CD14-positive monocyte (primary cell): ENCODE measurements at regions not wholly inside any gene's neighbourhood (a gene's known extent, or its start where the extent isn't known, plus 50 kb on each side); places are given as distances from the start of the nearest gene placed in this dataset.

Experiments
- DNase-seq, 3 donors: peaks; one replicate each; pipeline ENCODE4 v3.0.0-alpha.2; 2011 to 2022
- H2AFZ ChIP-seq: 2 replicates; pipeline ENCODE4 v1.6.0; 2012; ENCODE audit warnings: mild to moderate bottlenecking, low read depth, low read length, inconsistent platforms; ENCODE audit not compliant: insufficient read depth, poor library complexity, severe bottlenecking
- H3K27ac ChIP-seq, 2 donors: 1 replicate in 1 of 2; 2 replicates in 1 of 2; pipeline ENCODE4 v1.5.1; 2012 to 2013; ENCODE audit warnings: low read length in 2 of 2, control low read depth in 1 of 2, inconsistent platforms in 1 of 2, low read depth in 1 of 2, mild to moderate bottlenecking in 1 of 2
- H3K27me3 ChIP-seq, 2 donors: one replicate each; pipeline versions ENCODE4 v1.6.0 to v1.6.1; 2011 to 2013; ENCODE audit warnings: low read length in 2 of 2; ENCODE audit not compliant: control insufficient read depth in 2 of 2, insufficient read depth in 2 of 2
- H3K36me3 ChIP-seq, 2 donors: replicated peaks in 1 of 2; 1 replicate in 1 of 2; 2 replicates in 1 of 2; pipeline versions ENCODE4 v1.5.1 to v1.6.1; 2012 to 2013; ENCODE audit warnings: low read length in 2 of 2, control low read depth in 1 of 2, inconsistent platforms in 1 of 2, mild to moderate bottlenecking in 1 of 2; ENCODE audit not compliant: insufficient read depth in 2 of 2, control insufficient read depth in 1 of 2
- H3K4me1 ChIP-seq, 2 donors: 1 replicate in 1 of 2; 2 replicates in 1 of 2; pipeline versions ENCODE4 v1.5.1 to v1.6.1; 2012 to 2013; ENCODE audit warnings: low read length in 2 of 2, control low read depth in 1 of 2, inconsistent platforms in 1 of 2, mild to moderate bottlenecking in 1 of 2, moderate library complexity in 1 of 2; ENCODE audit not compliant: insufficient read depth in 2 of 2, control insufficient read depth in 1 of 2
- H3K4me2 ChIP-seq: replicated peaks from 2 replicates; pipeline ENCODE3; 2012; ENCODE audit warnings: low read length, moderate library complexity, mild to moderate bottlenecking; ENCODE audit not compliant: poor library complexity, severe bottlenecking; ENCODE audit errors: extremely low read depth
- H3K4me3 ChIP-seq, 3 experiments: fragments of 200-600 bp in 1 of 3; sonication (generic) in 1 of 3; replicated peaks in 1 of 3; 1 replicate in 2 of 3; 2 replicates in 1 of 3; pipeline ENCODE4 v1.5.1; 2011 to 2013; ENCODE audit warnings: low read length in 3 of 3, mild to moderate bottlenecking in 3 of 3, control low read depth in 2 of 3, low read depth in 2 of 3, inconsistent platforms in 1 of 3, moderate library complexity in 1 of 3
- H3K79me2 ChIP-seq: 2 replicates; pipeline ENCODE4 v1.6.0; 2012; ENCODE audit warnings: mild to moderate bottlenecking, control low read depth, inconsistent platforms, low read length, moderate library complexity; ENCODE audit not compliant: insufficient read depth
- H3K9ac ChIP-seq: 2 replicates; pipeline ENCODE4 v1.6.0; 2017; ENCODE audit warnings: low read length, mild to moderate bottlenecking; ENCODE audit not compliant: insufficient read depth, poor library complexity, severe bottlenecking
- H3K9me3 ChIP-seq, 2 donors: replicated peaks in 1 of 2; 1 replicate in 1 of 2; 2 replicates in 1 of 2; pipeline versions ENCODE4 v1.5.1 to v1.6.1; 2012 to 2013; ENCODE audit warnings: low read length in 2 of 2, control low read depth in 1 of 2; ENCODE audit not compliant: control insufficient read depth in 1 of 2, insufficient read depth in 1 of 2
- H4K20me1 ChIP-seq: 2 replicates; pipeline ENCODE4 v1.6.0; 2012; ENCODE audit warnings: mild to moderate bottlenecking, low read length, control low read depth, moderate library complexity; ENCODE audit not compliant: insufficient read depth
- H3K27ac Mint-ChIP-seq, 7 donors: one replicate each; pipeline ENCODE4 v1.8.0; 2020; ENCODE audit warnings: mild to moderate bottlenecking in 7 of 7, mixed read lengths in 7 of 7, moderate library complexity in 6 of 7, inconsistent platforms in 2 of 7
- H3K27me3 Mint-ChIP-seq, 3 donors: one replicate each; pipeline ENCODE4 v1.8.0; 2021 to 2022; ENCODE audit warnings: low read depth in 3 of 3, mild to moderate bottlenecking in 3 of 3, mixed read lengths in 3 of 3, moderate library complexity in 3 of 3, inconsistent platforms in 1 of 3
- H3K36me3 Mint-ChIP-seq, 2 donors: one replicate each; pipeline ENCODE4 v1.8.0; 2020; ENCODE audit warnings: mixed read lengths in 2 of 2, inconsistent platforms in 1 of 2, mild to moderate bottlenecking in 1 of 2
- H3K4me1 Mint-ChIP-seq: one replicate; pipeline ENCODE4 v1.8.0; 2020; ENCODE audit warnings: mild to moderate bottlenecking, mixed read lengths
- H3K4me3 Mint-ChIP-seq, 2 donors: one replicate each; pipeline ENCODE4 v1.8.0; 2020; ENCODE audit warnings: mild to moderate bottlenecking in 2 of 2, mixed read lengths in 2 of 2, moderate library complexity in 1 of 2
- H3K9me3 Mint-ChIP-seq, 7 donors: one replicate each; pipeline ENCODE4 v1.8.0; 2020 to 2022; ENCODE audit warnings: mixed read lengths in 7 of 7, mild to moderate bottlenecking in 6 of 7, moderate library complexity in 6 of 7, inconsistent platforms in 2 of 7
- WGBS: methylation state at CpG from one replicate; pipeline ENCODE4 v1.1.5; 2013; ENCODE audit warnings: missing lambda C conversion rate; ENCODE audit not compliant: insufficient coverage; 5-methylcytosine and 5-hydroxymethylcytosine counted together
- intact Hi-C, 2 donors: fragments of 100-400 bp; cut with micrococcal nuclease; formaldehyde crosslinking; loops; one replicate each; pipeline versions ENCODE4 v1.15.0 to v1.15.1; 2023
- TF ChIP-seq, protein P1 (sequence below): fragments of 200-600 bp; IDR thresholded peaks from one replicate; pipeline ENCODE4 v1.8.0; 2022; ENCODE audit warnings: antibody characterized with exemption, mild to moderate bottlenecking

DNA sequence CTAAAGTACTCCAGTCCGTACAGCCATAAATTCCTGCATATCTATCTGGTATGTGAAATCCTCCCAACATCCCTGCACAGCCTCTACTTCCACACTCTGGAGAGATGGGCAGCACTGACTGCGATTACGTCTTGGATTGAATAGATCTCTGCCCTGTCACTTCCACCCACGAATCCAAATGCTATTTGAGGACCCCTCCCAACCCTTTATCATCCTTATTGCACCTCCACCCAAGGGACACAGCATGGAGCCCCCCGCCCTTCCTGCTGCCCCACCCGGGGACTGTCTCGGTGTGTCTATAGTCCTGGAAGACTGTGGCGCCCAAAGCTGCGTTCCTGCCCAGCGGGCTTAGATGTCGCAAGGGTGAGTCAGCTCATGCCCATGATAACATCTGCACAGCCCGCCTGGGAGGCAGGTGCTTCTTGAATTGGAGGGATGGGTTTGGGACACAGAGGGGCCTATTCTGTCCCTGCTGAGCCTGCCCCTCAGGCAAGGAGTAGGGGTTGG is 105.7 kb upstream of the HAND1 start:
- Mint-ChIP-seq H3K36me3 (no peaks in the 10 kb centered on the region), H3K27me3 (peaks cover 9 to 25% (median 19%) of the 10 kb centered on the region in 3 donors), H3K27ac (peak overlapping the region in 1 of 7 donors; percentile 42), H3K4me3 (no peak overlapping the region), H3K4me1 (no peaks in the 10 kb centered on the region), H3K9me3 (no peaks in the 10 kb centered on the region)
- intact Hi-C loops: no loop called here
- no peaks in the 10 kb centered on the region for H3K4me1 ChIP-seq
- 60% methylated on average over 12 of the region's 12 CpGs for WGBS
- no peaks in the 10 kb centered on the region for H3K9me3 ChIP-seq
- no peaks in the 10 kb centered on the region for H4K20me1 ChIP-seq
- no peak overlapping the region for H2AFZ ChIP-seq
- H3K79me2 ChIP-seq: no peaks in the 10 kb centered on the region
- no peak overlapping the region for H3K4me2 ChIP-seq
- TF ChIP-seq, protein P1, sequence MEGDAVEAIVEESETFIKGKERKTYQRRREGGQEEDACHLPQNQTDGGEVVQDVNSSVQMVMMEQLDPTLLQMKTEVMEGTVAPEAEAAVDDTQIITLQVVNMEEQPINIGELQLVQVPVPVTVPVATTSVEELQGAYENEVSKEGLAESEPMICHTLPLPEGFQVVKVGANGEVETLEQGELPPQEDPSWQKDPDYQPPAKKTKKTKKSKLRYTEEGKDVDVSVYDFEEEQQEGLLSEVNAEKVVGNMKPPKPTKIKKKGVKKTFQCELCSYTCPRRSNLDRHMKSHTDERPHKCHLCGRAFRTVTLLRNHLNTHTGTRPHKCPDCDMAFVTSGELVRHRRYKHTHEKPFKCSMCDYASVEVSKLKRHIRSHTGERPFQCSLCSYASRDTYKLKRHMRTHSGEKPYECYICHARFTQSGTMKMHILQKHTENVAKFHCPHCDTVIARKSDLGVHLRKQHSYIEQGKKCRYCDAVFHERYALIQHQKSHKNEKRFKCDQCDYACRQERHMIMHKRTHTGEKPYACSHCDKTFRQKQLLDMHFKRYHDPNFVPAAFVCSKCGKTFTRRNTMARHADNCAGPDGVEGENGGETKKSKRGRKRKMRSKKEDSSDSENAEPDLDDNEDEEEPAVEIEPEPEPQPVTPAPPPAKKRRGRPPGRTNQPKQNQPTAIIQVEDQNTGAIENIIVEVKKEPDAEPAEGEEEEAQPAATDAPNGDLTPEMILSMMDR: no peak
- no peak for DNase-seq
- H3K36me3 ChIP-seq: no peaks in the 10 kb centered on the region
- H3K27ac ChIP-seq: no peak overlapping the region
- no peaks in the 10 kb centered on the region for H3K27me3 ChIP-seq
- H3K4me3 ChIP-seq: no peak overlapping the region
- H3K9ac ChIP-seq: no peak overlapping the region

DNA sequence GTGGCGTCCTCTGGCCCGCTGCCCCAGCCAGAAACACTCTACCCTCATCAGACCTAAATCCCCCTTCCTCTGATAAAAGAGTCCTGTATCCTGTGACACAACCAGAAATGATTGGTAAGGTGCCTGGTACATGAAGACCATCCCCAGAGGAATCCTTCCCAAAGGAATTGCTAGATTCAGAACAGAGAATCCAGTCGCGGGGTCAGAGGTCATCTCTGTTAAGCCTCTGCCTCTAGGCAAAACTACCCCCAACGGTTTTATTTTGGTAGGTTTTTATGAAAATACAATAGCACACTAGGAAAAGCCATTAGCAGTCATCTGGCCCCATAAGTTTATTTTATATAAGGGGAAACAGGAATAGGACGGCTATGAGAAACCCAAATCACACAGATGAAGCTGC is 102.4 kb upstream of the HAND1 start:
- Histone ChIP-seq H3K36me3 (no peaks in the 10 kb centered on the region), H3K79me2 (no peaks in the 10 kb centered on the region), H3K4me2 (no peak overlapping the region), H3K27me3 (no peaks in the 10 kb centered on the region), H3K27ac (no peak overlapping the region), H3K4me3 (no peak overlapping the region), H3K9ac (no peak overlapping the region), H3K9me3 (no peaks in the 10 kb centered on the region), H4K20me1 (no peaks in the 10 kb centered on the region), H2AFZ (no peak overlapping the region), H3K4me1 (no peaks in the 10 kb centered on the region)
- H3K27ac Mint-ChIP-seq: no peak overlapping the region
- H3K36me3 Mint-ChIP-seq: no peaks in the 10 kb centered on the region
- intact Hi-C loops: no loop called here
- H3K4me3 Mint-ChIP-seq: no peak overlapping the region
- WGBS: 100% methylated on average over 1 of the region's 6 CpGs
- TF ChIP-seq, protein P1: no peak
- no peak for DNase-seq
- H3K4me1 Mint-ChIP-seq: peaks cover 2% of the 10 kb centered on the region
- H3K27me3 Mint-ChIP-seq: peaks cover 11 to 25% (median 18%) of the 10 kb centered on the region in 3 donors
- H3K9me3 Mint-ChIP-seq: no peaks in the 10 kb centered on the region
